H1 (cell line): ENCODE measurements at regions not wholly inside any gene's neighbourhood (a gene's known extent, or its start where the extent isn't known, plus 50 kb on each side); places are given as distances from the start of the nearest gene placed in this dataset.

ENCODE experiments used
- CTCF ChIA-PET: fragments of 300-600 bp; sonication (Branson Sonifier 250); formaldehyde crosslinking; loops from one replicate; lab custom pipeline; 2021; ENCODE audit not compliant: partially characterized antibody; lab: Charles Lee
- POLR2A ChIA-PET: fragments of 300-600 bp; sonication (Branson Sonifier 250); formaldehyde crosslinking; loops from one replicate; lab custom pipeline; 2021; ENCODE audit warnings: inconsistent platforms; ENCODE audit not compliant: partially characterized antibody; lab: Charles Lee
- DNase-seq, 2 experiments: peaks; one replicate each; pipeline versions ENCODE4 v3.0.0 to v3.0.0-alpha.2; 2010 to 2022; ENCODE audit warnings: low spot score in 2 of 2, low read depth in 1 of 2, mixed read lengths in 1 of 2
- FAIRE-seq: peaks from 2 replicates; lab custom pipeline; 2011; peaks lifted over from hg19 to GRCh38; lab: Jason Lieb, UNC
- H2AFZ ChIP-seq: 2 replicates; pipeline ENCODE4 v1.8.1; 2012; ENCODE audit warnings: low read length, inconsistent platforms
- H2AK5ac ChIP-seq: 2 replicates; pipeline ENCODE4 v1.6.1; 2013; ENCODE audit warnings: low read depth, low read length
- H2BK120ac ChIP-seq: replicated peaks from 2 replicates; pipeline ENCODE3; 2013; ENCODE audit warnings: low read depth, low read length, inconsistent platforms
- H2BK12ac ChIP-seq: 2 replicates; pipeline ENCODE4 v1.6.1; 2013; ENCODE audit warnings: low read depth, low read length
- H2BK15ac ChIP-seq: 2 replicates; pipeline ENCODE4 v1.6.1; 2013; ENCODE audit warnings: low read length
- H2BK20ac ChIP-seq: 2 replicates; pipeline ENCODE4 v1.6.1; 2013; ENCODE audit warnings: low read length
- H2BK5ac ChIP-seq: 2 replicates; pipeline ENCODE4 v1.6.1; 2013; ENCODE audit warnings: low read depth, low read length
- H3K14ac ChIP-seq: 2 replicates; pipeline ENCODE4 v1.6.1; 2013; ENCODE audit warnings: inconsistent platforms; ENCODE audit not compliant: insufficient read length
- H3K18ac ChIP-seq: 2 replicates; pipeline ENCODE4 v1.6.1; 2013; ENCODE audit warnings: low read length; ENCODE audit errors: extremely low read depth
- H3K23ac ChIP-seq: 2 replicates; pipeline ENCODE4 v1.6.1; 2013; ENCODE audit warnings: inconsistent platforms; ENCODE audit not compliant: insufficient read length
- H3K23me2 ChIP-seq: 2 replicates; pipeline ENCODE4 v1.6.1; 2013; ENCODE audit warnings: low read depth, low read length
- H3K27ac ChIP-seq: 2 replicates; pipeline ENCODE4 v1.6.1; 2011; ENCODE audit warnings: low read depth, low read length, inconsistent platforms
- H3K27me3 ChIP-seq, 4 experiments: replicated peaks in 1 of 4; 1 replicate in 1 of 4; 2 replicates in 3 of 4; pipeline versions ENCODE4 v1.6.1 to v1.8.1; 2011 to 2013; ENCODE audit warnings: low read length in 3 of 4, mild to moderate bottlenecking in 3 of 4, inconsistent platforms in 2 of 4, mixed read lengths in 2 of 4, moderate library complexity in 1 of 4; ENCODE audit not compliant: control insufficient read depth in 3 of 4, insufficient read depth in 3 of 4; ENCODE audit errors: extremely low read depth in 1 of 4
- H3K36me3 ChIP-seq, 4 experiments: 2 replicates each; pipeline versions ENCODE4 v1.6.1 to v1.8.1; 2011 to 2013; ENCODE audit warnings: mild to moderate bottlenecking in 4 of 4, low read length in 3 of 4, moderate library complexity in 2 of 4, control low read depth in 1 of 4, inconsistent platforms in 1 of 4; ENCODE audit not compliant: insufficient read depth in 4 of 4, control insufficient read depth in 2 of 4
- H3K4ac ChIP-seq: replicated peaks from 2 replicates; pipeline ENCODE3; 2013; ENCODE audit warnings: low read length, low read depth, mixed read lengths, inconsistent platforms; ENCODE audit not compliant: insufficient read length
- H3K4me1 ChIP-seq, 4 experiments: replicated peaks in 1 of 4; 1 replicate in 1 of 4; 2 replicates in 3 of 4; pipeline versions ENCODE4 v1.6.1 to v1.8.1; 2011 to 2013; ENCODE audit warnings: low read length in 3 of 4, inconsistent platforms in 2 of 4, mixed read lengths in 1 of 4; ENCODE audit not compliant: insufficient read depth in 4 of 4, control insufficient read depth in 3 of 4
- H3K4me2 ChIP-seq, 2 experiments: 2 replicates each; pipeline versions ENCODE4 v1.6.1 to v1.8.1; 2011 to 2013; ENCODE audit warnings: low read depth in 2 of 2, low read length in 2 of 2, control low read depth in 1 of 2, inconsistent platforms in 1 of 2, mild to moderate bottlenecking in 1 of 2; ENCODE audit not compliant: insufficient read depth in 1 of 2
- H3K4me3 ChIP-seq, 4 experiments: fragments of 200-600, 300-600 bp in 1 of 4; sonication (generic), shearing (Covaris generic), sonication (Bioruptor Twin) in 1 of 4; 2 replicates each; pipeline versions ENCODE4 v1.5.1 to v1.8.1; 2011 to 2016; ENCODE audit warnings: low read length in 4 of 4, low read depth in 3 of 4, control low read depth in 2 of 4, inconsistent platforms in 2 of 4, mild to moderate bottlenecking in 2 of 4, mixed read lengths in 1 of 4, moderate library complexity in 1 of 4; ENCODE audit not compliant: insufficient read depth in 2 of 4; ENCODE audit errors: extremely low read depth in 1 of 4
- H3K56ac ChIP-seq: replicated peaks from 2 replicates; pipeline ENCODE3; 2013; ENCODE audit warnings: low read depth, mild to moderate bottlenecking, mixed read lengths, low read length, inconsistent platforms; ENCODE audit not compliant: insufficient read length
- H3K79me1 ChIP-seq: 2 replicates; pipeline ENCODE4 v1.6.1; 2013; ENCODE audit warnings: low read depth, low read length, control low read depth
- H3K79me2 ChIP-seq, 2 experiments: 2 replicates each; pipeline versions ENCODE4 v1.6.1 to v1.8.1; 2012 to 2013; ENCODE audit warnings: low read length in 2 of 2, mild to moderate bottlenecking in 2 of 2, inconsistent platforms in 1 of 2; ENCODE audit not compliant: insufficient read depth in 2 of 2, control insufficient read depth in 1 of 2
- H3K9ac ChIP-seq, 4 experiments: replicated peaks in 1 of 4; 1 replicate in 1 of 4; 2 replicates in 3 of 4; pipeline versions ENCODE4 v1.6.1 to v1.8.1; 2011 to 2013; ENCODE audit warnings: low read depth in 3 of 4, low read length in 3 of 4, control low read depth in 2 of 4, mild to moderate bottlenecking in 2 of 4, moderate library complexity in 2 of 4, inconsistent platforms in 1 of 4; ENCODE audit errors: extremely low read depth in 1 of 4
- H3K9me3 ChIP-seq, 2 experiments: 2 replicates each; pipeline versions ENCODE4 v1.6.1 to v1.8.1; 2012 to 2013; ENCODE audit warnings: mild to moderate bottlenecking in 2 of 2, moderate library complexity in 2 of 2, control low read depth in 1 of 2, inconsistent platforms in 1 of 2, low read depth in 1 of 2, low read length in 1 of 2, mixed read lengths in 1 of 2; ENCODE audit not compliant: insufficient read depth in 2 of 2
- H4K20me1 ChIP-seq, 2 experiments: replicated peaks in 1 of 2; 2 replicates each; pipeline versions ENCODE3 to v1.8.1; 2011 to 2013; ENCODE audit warnings: inconsistent platforms in 2 of 2, low read length in 2 of 2, mild to moderate bottlenecking in 1 of 2; ENCODE audit not compliant: insufficient read depth in 2 of 2, control insufficient read depth in 1 of 2
- H4K5ac ChIP-seq: 2 replicates; pipeline ENCODE4 v1.6.1; 2013; ENCODE audit warnings: low read length, low read depth, mixed read lengths, inconsistent platforms; ENCODE audit not compliant: insufficient read length
- H4K8ac ChIP-seq: 2 replicates; pipeline ENCODE4 v1.8.0; 2013; ENCODE audit warnings: mild to moderate bottlenecking, moderate library complexity, low read length, inconsistent platforms; ENCODE audit not compliant: insufficient read depth; ENCODE audit errors: extremely low read depth
- H4K91ac ChIP-seq: replicated peaks from 2 replicates; pipeline ENCODE3; 2013; ENCODE audit warnings: low read length, mixed read lengths, inconsistent platforms; ENCODE audit not compliant: insufficient read length
- ATF2 ChIP-seq: IDR thresholded peaks from 2 replicates; pipeline ENCODE4 v1.6.1; 2012; ENCODE audit warnings: low read length, inconsistent platforms
- ATF3 ChIP-seq: IDR thresholded peaks from 2 replicates; pipeline ENCODE4 v1.6.1; 2011; ENCODE audit warnings: low read depth, mild to moderate bottlenecking, low read length; ENCODE audit not compliant: insufficient read depth
- GABPA ChIP-seq: IDR thresholded peaks from 2 replicates; pipeline ENCODE4 v1.6.1; 2011; ENCODE audit warnings: mild to moderate bottlenecking, low read length, moderate library complexity, borderline replicate concordance; ENCODE audit not compliant: insufficient read depth
- KDM1A ChIP-seq: fragments of 200-600, 300-600 bp; sonication (generic); IDR thresholded peaks from 2 replicates; pipeline ENCODE4 v1.7.1; 2016; ENCODE audit warnings: mild to moderate bottlenecking, low read length, borderline replicate concordance
- WGBS, 2 experiments: shearing (Covaris generic) in 1 of 2; methylation state at CpG; one replicate each; pipeline versions ENCODE4 v1.1.6 to v1.1.7; 2013 to 2015; ENCODE audit warnings: low lambda C conversion rate in 2 of 2, mixed read lengths in 2 of 2, inconsistent platforms in 1 of 2, low coverage in 1 of 2, missing lambda C conversion rate in 1 of 2; ENCODE audit not compliant: insufficient replicate concordance in 2 of 2, insufficient coverage in 1 of 2, insufficient read length in 1 of 2; ENCODE audit errors: extremely low coverage in 1 of 2, missing lambda C conversion rate in 1 of 2; 5-methylcytosine and 5-hydroxymethylcytosine counted together

- Histone ChIP-seq H2AK5ac (no peak overlapping the region), H2BK15ac (no peak overlapping the region), H3K23ac (no peak overlapping the region), H4K8ac (no peak overlapping the region), H3K9me3 (peaks cover 5 to 9% of the 10 kb centered on the region in 2 experiments; a peak in 1 of 4 replicates), H3K36me3 (no peaks in the 10 kb centered on the region), H2BK5ac (no peak overlapping the region), H4K20me1 (no peaks in the 10 kb centered on the region), H3K23me2 (no peaks in the 10 kb centered on the region; the same call in none of the 2 replicates), H3K27ac (no peak overlapping the region), H2AFZ (no peak overlapping the region), H3K79me2 (no peaks in the 10 kb centered on the region), H4K91ac (no peak overlapping the region), H3K79me1 (no peaks in the 10 kb centered on the region), H3K18ac (no peak overlapping the region), H3K4ac (no peak overlapping the region), H4K5ac (no peak overlapping the region), H2BK120ac (no peak overlapping the region), H3K4me3 (no peak overlapping the region), H3K4me2 (no peak overlapping the region), H3K56ac (no peak overlapping the region), H3K27me3 (0 out of 7 replicates have a peak, but pooled peaks cover 0 to 2% (median 0%) of the 10 kb centered on the region in 4 experiments), H2BK20ac (no peak overlapping the region), H3K9ac (no peak overlapping the region), H3K14ac (no peak overlapping the region), H3K4me1 (no peaks in the 10 kb centered on the region), H2BK12ac (no peak overlapping the region)
- DNase-seq (no peak), FAIRE-seq (no peak)
- ChIA-PET CTCF (no interaction called here), POLR2A (no interaction called here)
- WGBS, 2 experiments: 75% methylated on average over 1 of the region's 1 CpG; no CpG with 5 or more reads in 1 of the 2 experiments
- TF ChIP-seq ATF3 (no peak), GABPA (no peak), KDM1A (no peak), ATF2 (no peak)
These were observed 475.4 kb downstream of the AJAP1 start for GRCh38 chr1:5129746-5130355.
